IPS-NIHi7 (cell line): ENCODE measurements at regions not wholly inside any gene's neighbourhood (a gene's known extent, or its start where the extent isn't known, plus 50 kb on each side); places are given as distances from the start of the nearest gene placed in this dataset.
A peak's percentile ranks its signal among the peaks of the same experiment; 100 is the strongest.

Source experiments
- DNase-seq: peaks from one replicate; pipeline ENCODE4 v3.0.0; 2012; ENCODE audit warnings: mixed read lengths; ENCODE audit errors: extremely low spot score

- DNase-seq = no peak
Observed at GRCh38 chr11:10358696-10359095, 53.8 kb downstream of the ADM start.

DNA sequence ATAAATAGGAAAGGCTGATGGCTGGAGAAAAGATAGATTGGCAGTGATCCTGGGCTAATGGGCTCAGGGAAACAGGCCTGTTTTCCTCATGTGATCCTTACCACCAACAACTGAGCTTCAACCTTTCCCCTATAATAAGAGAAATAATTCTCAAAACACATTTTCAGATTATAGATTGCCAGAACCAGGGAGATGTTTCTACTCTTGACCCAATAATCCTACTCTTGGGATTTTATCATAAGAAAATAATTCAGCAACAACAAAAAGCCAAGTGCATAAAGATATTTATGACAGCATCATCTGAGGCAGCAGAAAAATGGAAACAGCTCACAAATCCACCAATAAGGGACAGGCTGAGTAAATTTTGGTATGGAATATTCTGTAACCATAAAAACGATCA, 54.3 kb downstream of the ADM start:
- DNase-seq = no peak

- no peak for DNase-seq
Observed at GRCh38 chr11:10360835-10361234, 56.0 kb downstream of the ADM start.

DNA sequence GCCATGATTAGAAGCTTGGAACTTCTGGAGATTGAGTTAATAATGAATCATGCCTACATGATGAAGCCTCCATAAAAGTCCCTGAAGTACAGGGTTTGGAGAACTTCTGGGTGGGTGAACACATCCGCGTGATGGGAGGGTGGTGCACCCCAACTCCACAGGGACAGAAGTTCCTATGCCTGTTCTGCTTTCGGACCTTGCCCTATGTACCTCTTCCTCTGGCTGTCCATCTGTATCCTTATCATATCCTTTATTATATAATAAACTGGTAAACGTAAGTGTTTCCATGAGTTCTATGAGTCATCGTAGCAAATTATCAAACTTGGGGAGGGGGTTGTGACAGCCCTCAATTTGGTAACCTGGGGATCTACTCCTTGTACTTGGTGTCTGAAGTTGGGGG, 60.2 kb downstream of the ADM start:
- DNase-seq = no peak

DNA sequence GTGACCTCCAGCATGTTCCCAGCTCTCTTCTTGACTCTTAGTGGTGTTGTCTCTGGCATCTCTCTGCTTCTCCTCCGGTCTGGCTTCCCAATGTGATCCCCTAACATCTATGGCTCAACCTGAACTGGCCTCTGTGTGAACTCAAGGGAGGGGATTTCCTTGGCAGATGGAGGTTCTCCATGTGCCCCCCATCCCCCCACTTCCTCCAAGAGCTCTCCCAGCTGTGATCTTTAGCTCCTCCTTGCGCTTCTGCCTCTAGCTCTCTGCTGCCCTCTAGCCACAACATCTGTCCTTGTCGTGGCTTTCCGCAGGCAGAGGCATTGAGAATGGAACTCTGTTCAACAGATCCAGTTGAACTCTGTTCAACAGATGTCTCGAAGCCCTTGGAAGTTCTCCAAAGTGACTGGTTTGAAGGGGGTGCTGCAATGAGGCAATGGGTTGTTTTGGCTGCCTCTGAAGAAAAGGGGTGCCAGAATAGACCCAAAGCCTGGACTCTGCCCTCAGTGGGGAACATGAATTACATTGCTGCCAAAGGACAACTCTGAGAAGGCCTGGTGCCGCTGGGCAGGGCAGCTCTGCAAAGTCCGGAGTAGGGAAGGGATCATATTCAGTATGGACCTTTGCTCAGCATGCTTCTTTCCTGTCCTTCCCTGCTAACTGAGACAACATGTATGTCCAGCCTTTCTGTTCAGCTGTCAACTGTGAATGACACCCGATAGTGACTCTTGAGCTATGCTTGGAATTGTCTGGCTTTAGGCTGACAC, 61.9 kb downstream of the ADM start:
- peak; percentile 93 for DNase-seq

DNA sequence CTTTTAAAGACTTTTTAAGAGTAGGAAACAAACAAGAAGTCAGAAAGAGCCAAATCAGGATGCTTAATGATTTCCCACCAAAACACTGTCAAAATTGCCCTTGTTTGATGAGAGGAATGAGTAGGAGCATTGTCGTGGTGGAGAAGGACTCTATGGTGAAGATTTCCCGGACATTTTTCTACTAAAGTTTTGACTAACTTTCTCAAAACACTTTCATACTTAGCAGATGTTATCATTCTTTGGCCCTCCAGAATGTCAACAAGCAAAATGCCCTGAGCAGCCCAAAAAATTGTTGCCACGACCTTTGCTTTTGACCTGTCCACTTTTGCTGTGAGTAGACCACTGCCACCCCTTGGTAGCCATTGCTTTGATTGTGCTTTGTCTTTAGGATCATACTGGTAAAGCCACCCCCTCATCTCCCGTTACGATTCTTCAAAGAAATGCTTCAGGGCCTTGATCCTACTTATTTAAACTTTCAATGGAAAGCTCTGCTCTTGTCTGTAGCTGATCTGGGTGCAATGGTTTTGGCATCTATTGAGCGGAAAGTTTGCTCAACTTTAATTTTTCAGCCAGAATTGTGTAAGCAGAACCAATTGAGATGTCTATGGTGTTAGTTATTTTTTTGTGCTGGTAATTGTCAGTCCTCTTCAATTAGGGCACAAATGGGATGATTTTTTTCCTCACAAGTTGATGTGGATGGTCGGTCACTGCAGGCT, 67.2 kb downstream of the ADM start:
- no peak for DNase-seq

- DNase-seq = no peak
Observed at GRCh38 chr11:10373340-10373739, 68.5 kb downstream of the ADM start.

GRCh38 chr11:10373929-10374328, 69.1 kb downstream of the ADM start:
- DNase-seq = no peak

- no peak for DNase-seq
Observed at GRCh38 chr11:10374386-10374785, 69.5 kb downstream of the ADM start.

DNA sequence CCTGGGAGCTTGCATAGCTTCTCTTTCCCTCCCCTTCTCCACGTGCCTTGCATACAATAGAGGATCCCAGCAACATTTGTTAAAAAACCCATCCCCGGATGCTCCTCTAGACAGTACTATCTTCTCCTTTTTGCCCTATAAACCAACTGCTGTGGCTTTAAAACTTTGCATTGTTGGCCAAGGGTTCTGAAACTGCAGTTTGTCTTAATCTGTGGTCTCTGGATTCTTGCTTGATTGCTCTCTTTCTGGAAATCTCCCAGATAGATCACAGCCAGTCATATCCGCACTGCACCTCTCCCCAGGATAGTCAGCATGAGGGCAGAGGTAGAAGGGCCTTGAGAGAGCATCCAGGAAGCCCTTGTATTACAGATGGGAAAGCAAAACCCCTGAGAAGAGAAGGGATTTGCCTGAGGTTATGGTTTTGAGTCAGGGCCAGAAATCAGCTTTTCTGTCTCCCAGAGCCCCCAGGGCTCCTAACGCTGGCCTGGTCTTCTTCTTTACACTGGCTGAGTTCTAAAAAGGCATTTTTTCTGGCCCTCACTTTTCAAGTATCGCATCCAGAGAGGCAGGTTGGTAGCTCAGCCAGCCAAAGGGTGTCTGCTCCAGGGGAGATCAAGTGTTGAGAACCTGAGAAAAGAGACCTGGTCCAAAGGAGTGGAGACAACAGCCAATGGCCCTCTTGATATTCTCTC, 70.6 kb downstream of the ADM start:
- DNase-seq = no peak

- DNase-seq = no peak
Observed at GRCh38 chr11:10376061-10376460, 71.2 kb downstream of the ADM start.

DNA sequence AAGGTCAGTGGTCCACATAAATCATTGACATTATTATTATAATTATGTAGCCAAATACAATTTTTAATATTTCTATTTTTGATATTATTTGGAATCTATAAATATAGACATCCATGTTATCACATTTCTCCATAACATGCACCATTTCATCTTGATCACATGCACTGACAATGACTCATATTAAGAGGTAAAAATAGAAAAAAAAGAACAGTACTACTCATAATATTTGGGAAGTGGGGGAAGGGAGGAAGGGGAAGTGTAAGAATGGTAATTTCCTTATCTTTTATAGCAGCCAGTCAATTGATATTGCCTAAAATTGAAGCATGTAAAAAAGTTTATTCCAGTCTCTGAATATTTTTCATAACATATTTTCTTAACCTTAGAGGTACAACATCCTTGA, 72.3 kb downstream of the ADM start:
- no peak for DNase-seq

GRCh38 chr11:10378362-10378761, 73.5 kb downstream of the ADM start:
- DNase-seq = no peak

DNA sequence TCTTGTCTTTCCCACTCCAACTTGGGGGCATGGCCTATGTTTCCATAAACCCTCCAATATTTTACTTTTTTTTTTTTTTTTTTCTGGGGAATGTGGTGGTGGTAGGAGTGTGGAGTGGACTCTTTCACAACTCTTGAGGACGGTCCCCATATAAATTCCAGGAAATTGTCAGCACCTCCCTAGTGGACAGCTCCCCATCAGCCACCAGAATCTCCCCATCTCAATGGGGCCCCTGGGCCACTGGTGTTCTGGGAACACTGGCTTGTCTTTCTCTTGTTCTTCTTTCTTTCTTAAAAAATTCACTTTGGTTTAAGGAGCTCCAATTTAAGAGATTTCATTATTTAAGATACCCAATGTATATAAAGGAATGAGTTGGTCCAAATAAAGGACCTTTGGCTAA, 74.1 kb downstream of the ADM start:
- DNase-seq = peak; percentile 74

DNA sequence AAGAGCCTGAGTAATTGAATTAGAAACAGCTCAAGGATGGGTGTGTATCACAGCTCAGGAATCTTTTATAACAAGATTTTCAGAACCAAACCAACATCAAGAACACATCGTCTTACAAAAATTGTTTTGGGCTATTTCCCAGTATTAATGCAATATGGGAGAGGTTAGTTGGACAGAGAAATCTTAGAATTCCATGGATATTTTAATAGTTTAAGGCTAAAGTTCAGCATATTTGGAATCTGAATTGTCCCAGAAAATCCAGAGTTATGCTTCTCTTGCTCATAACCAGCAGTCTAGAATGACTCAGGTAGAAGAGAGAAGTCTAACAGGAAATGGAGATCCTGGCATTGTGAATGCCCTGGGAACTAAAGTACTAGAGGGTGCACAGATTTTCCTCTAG, 74.6 kb downstream of the ADM start:
- DNase-seq = no peak

- no peak for DNase-seq
Observed at GRCh38 chr11:10379871-10380568, 75.0 kb upstream of the AMPD3 start.

- no peak for DNase-seq
Observed at GRCh38 chr11:10380921-10381320, 74.1 kb upstream of the AMPD3 start.

DNA sequence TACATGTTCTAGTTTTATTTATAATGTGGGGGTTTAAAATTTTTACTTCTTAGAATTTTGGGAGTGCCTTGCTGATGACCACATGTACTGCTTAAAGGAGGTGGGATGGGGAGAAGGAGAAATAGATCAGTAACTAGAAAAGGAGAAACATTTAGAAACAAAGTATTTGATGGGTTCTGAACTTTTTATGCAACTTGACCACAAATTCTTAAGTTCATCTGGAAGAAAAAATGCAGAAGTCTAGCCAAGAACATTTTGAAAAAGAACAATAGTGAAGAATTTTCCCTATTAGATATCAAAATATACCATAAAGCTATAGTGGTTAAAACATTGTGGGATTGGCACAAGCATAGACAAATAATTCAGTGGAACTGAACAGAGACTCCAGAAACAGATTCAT, 73.3 kb upstream of the AMPD3 start:
- DNase-seq = no peak

- DNase-seq = peak; percentile 78
Observed at GRCh38 chr11:10382518-10382917, 72.5 kb upstream of the AMPD3 start.

DNA sequence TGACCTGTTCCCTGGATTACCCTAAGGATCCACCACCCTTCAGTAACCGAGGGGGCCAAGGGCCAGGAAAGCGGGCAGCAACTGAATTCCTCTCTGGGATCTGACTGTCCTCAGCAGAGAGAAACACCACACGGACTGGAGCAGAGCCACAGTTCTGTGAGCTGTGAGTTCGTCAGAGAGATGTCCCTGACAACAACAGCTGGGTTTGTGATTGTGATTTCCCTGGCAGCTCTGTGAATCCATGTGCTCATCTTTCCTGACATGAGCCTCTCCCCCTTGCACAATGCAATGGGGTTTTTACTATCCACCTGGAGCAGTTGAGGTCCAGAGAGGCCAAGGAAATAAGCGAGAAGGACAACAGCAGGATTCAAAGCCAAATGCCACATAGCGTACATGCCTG, 69.4 kb upstream of the AMPD3 start:
- DNase-seq = no peak

DNA sequence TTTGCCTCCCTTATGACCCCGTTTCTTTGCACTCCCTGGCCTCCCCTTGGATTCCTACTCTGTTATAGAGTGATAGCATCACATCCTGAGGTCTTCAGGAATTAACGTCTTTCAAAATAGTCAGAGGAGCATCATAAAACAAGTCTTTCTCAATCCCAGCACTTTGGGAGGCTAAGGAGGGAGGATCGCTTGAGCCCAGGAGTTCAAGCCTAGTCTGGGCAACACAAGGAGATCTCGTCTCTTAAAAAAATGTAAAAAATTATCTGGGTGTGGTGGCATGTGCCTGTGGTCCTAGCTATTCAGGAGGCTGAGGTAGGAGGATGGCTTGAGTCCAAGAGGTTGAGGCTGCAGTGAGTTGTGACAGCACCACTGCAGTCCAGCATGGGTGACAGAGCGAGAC, 68.7 kb upstream of the AMPD3 start:
- no peak for DNase-seq

- DNase-seq = no peak
Observed at GRCh38 chr11:10386861-10387205, 68.2 kb upstream of the AMPD3 start.
